ENCODE measurements at regions not wholly inside any gene's neighbourhood (a gene's known extent, or its start where the extent isn't known, plus 50 kb on each side); places are given as distances from the start of the nearest gene placed in this dataset.

DNA sequence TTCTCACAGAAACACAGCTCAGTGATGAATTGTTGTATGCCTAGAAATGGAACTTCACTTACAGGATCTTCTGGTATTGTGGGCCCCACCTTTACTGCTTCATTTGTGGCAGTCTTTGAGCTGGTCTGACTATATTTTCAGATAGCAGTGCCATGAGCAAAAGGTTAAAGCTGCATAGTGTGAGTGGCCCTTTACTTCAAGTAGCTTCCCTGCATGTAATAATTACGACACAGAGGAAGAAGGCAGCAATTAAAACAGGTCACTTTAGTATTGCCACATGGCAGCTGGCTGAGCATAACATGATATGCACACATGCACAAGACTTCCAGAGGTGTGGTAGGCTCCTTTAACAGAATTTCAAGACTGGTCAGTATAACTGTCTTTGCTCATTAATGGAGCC lies 426.3 kb upstream of the ZEB2 start:
- TF ChIP-seq CTCF (conservative IDR thresholded peaks at IDR 0.05; ENCODE audit: low read depth, low read length) (no peak), EZH2 (IDR thresholded peaks at IDR 0.05; ENCODE audit: low read length, unreplicated experiment) (no peak), EZH2phosphoT487 (IDR thresholded peaks at IDR 0.05; ENCODE audit: borderline replicate concordance, low read length) (no peak)

Data from PC-3 (cell line).